Mammary epithelial cell (primary cell): ENCODE measurements at regions not wholly inside any gene's neighbourhood (a gene's known extent, or its start where the extent isn't known, plus 50 kb on each side); places are given as distances from the start of the nearest gene placed in this dataset.

Experiments used
- CTCF ChIP-seq, 2 donors: IDR thresholded peaks in 1 of 2; conservative IDR thresholded peaks in 1 of 2; 2 replicates each; pipeline ENCODE4 v1.5.1; 2011 to 2012; ENCODE audit warnings: inconsistent platforms in 2 of 2, low read length in 2 of 2, mild to moderate bottlenecking in 2 of 2, control low read depth in 1 of 2, low read depth in 1 of 2; ENCODE audit not compliant: insufficient read depth in 1 of 2; ENCODE audit errors: extremely low read depth in 1 of 2
- EZH2 ChIP-seq: IDR thresholded peaks from 2 replicates; pipeline ENCODE4 v1.6.1; 2012; ENCODE audit warnings: low read length, inconsistent platforms, borderline replicate concordance

GRCh38 chr6:18985061-18985460 lies 597.9 kb downstream of the RNF144B start:
- TF ChIP-seq CTCF (conservative IDR thresholded peaks at IDR 0.05 in 1 of 2, IDR thresholded peaks at IDR 0.05 in 1 of 2; ENCODE audit: extremely low read depth in 1 of 2, insufficient read depth in 1 of 2, low read depth in 1 of 2, low read length in 2 of 2) (no peak), EZH2 (no peak)
